Right lobe of liver (tissue), 6 donors: ENCODE measurements at regions not wholly inside any gene's neighbourhood (a gene's known extent, or its start where the extent isn't known, plus 50 kb on each side); places are given as distances from the start of the nearest gene placed in this dataset.
A peak's percentile ranks its signal among the peaks of the same experiment; 100 is the strongest.

ENCODE experiments used
- ATAC-seq, 4 donors: fragments of 200-7000 bp; cut with Tn5 transposase; one replicate each; pipeline ENCODE4 v1.9.1; 2020; ENCODE audit warnings: mild to moderate bottlenecking in 4 of 4, moderate library complexity in 4 of 4
- DNase-seq, 3 donors: peaks; one replicate each; pipeline ENCODE4 v3.0.0-alpha.2; 2020
- H3K27ac ChIP-seq, 3 donors: fragments of 200-600 bp; one replicate each; pipeline ENCODE4 v1.8.0; 2022
- H3K27me3 ChIP-seq, 2 donors: fragments of 200-600 bp; one replicate each; pipeline ENCODE4 v1.8.0; 2022
- H3K36me3 ChIP-seq, 4 donors: fragments of 200-600 bp; sonication (generic) in 1 of 4; one replicate each; pipeline versions ENCODE4 v1.5.1 to v1.8.0; 2017 to 2022; ENCODE audit warnings: control low read depth in 1 of 4
- H3K4me1 ChIP-seq, 4 donors: fragments of 200-600 bp; sonication (generic) in 1 of 4; one replicate each; pipeline versions ENCODE4 v1.5.1 to v1.8.0; 2017 to 2022; ENCODE audit warnings: control low read depth in 1 of 4
- H3K4me3 ChIP-seq, 3 donors: fragments of 200-600 bp; one replicate each; pipeline ENCODE4 v1.8.0; 2022
- H3K9me3 ChIP-seq, 4 donors: fragments of 200-600 bp; sonication (generic) in 1 of 4; one replicate each; pipeline versions ENCODE4 v1.5.1 to v1.8.0; 2017 to 2022; ENCODE audit warnings: control low read depth in 1 of 4
- POLR2A ChIP-seq: fragments of 450-650 bp; IDR thresholded peaks from one replicate; pipeline ENCODE4 v1.6.1; 2017; ENCODE audit warnings: antibody characterized with exemption, mild to moderate bottlenecking
- WGBS: methylation state at CpG from one replicate; pipeline ENCODE4 v1.1.6; 2018; ENCODE audit warnings: low coverage, low lambda C conversion rate; ENCODE audit not compliant: insufficient coverage; ENCODE audit errors: missing lambda C conversion rate; 5-methylcytosine and 5-hydroxymethylcytosine counted together
- intact Hi-C, 2 donors: fragments of 100-400 bp; cut with DNase I; formaldehyde crosslinking; loops; one replicate each; pipeline versions ENCODE4 v1.11.2 to v1.14.1; 2022
- TF ChIP-seq, protein P1 (sequence below), 4 donors: fragments of 200-600 bp in 3 of 4; fragments of 450-650 bp in 1 of 4; IDR thresholded peaks; one replicate each; pipeline versions ENCODE4 v1.5.1 to v1.8.0; 2016 to 2022; ENCODE audit warnings: antibody characterized with exemption in 4 of 4, mild to moderate bottlenecking in 2 of 4
- donor health status: DM: no; HTN: yes; CAD: no.
- donor health status: DM: no; HTN: no; CAD: no.
- donor health status: DM: no; HTN: no; CAD: no.
- donor health status: DM: no; HTN: yes; CAD: no.
- donor health status: DM: no; HTN: yes; CAD: no.

DNA sequence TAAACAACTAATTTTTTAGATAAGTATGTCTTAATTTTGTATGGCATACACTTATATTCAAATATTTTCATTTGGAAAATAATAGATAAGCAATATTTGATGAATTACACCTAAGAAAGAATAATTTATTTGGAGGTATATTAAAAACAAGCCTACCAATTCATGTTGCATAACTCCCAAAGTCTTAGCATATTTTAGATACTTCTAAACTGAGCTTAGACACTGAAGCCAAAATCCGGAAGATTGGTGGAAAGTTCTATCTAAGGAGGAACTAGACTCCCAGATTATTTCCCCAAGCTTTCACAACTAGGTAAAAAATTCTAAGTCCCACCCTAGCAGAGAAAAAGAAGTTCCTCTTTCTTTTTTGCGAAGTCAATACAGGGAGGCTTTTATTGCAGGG, 221.0 kb upstream of the MMADHC start:
- H3K27ac ChIP-seq: no peak overlapping the region
- H3K4me3 ChIP-seq: no peak overlapping the region
- no peak for TF ChIP-seq POLR2A
- TF ChIP-seq, protein P1, sequence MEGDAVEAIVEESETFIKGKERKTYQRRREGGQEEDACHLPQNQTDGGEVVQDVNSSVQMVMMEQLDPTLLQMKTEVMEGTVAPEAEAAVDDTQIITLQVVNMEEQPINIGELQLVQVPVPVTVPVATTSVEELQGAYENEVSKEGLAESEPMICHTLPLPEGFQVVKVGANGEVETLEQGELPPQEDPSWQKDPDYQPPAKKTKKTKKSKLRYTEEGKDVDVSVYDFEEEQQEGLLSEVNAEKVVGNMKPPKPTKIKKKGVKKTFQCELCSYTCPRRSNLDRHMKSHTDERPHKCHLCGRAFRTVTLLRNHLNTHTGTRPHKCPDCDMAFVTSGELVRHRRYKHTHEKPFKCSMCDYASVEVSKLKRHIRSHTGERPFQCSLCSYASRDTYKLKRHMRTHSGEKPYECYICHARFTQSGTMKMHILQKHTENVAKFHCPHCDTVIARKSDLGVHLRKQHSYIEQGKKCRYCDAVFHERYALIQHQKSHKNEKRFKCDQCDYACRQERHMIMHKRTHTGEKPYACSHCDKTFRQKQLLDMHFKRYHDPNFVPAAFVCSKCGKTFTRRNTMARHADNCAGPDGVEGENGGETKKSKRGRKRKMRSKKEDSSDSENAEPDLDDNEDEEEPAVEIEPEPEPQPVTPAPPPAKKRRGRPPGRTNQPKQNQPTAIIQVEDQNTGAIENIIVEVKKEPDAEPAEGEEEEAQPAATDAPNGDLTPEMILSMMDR (IDR thresholded peaks at IDR 0.05): no peak
- no peaks in the 10 kb centered on the region for H3K9me3 ChIP-seq
- no peaks in the 10 kb centered on the region for H3K4me1 ChIP-seq
- DNase-seq: no peak
- WGBS: 62% methylated on average over 2 of the region's 2 CpGs
- ATAC-seq: peak in 1 of 4 donors; percentile 38
- no peaks in the 10 kb centered on the region for H3K27me3 ChIP-seq
- no peaks in the 10 kb centered on the region for H3K36me3 ChIP-seq
- intact Hi-C loops: no loop called here

DNA sequence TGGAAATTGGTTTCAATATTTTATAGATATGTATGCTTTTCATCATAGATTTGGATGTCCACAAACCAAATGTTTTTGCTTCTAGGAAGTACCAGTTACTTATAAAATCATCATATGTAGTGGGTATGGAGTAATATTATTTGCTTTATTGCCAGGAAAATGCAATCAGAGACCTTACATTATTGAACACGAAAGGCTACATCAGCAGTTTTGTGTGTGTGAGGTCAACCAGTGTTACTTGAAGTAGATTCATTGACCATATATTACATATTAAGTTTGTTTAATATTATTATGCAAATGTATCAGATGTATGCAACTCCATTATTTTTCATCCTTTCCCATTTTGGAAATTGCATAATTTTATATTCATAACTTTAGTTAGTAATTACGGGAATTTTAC, 219.1 kb upstream of the MMADHC start:
- no peak overlapping the region for H3K4me3 ChIP-seq
- WGBS: 90% methylated on average over 2 of the region's 2 CpGs
- intact Hi-C loops: no loop called here
- H3K27me3 ChIP-seq: no peaks in the 10 kb centered on the region
- DNase-seq (no peak), ATAC-seq (no peak)
- no peak overlapping the region for H3K27ac ChIP-seq
- no peaks in the 10 kb centered on the region for H3K9me3 ChIP-seq
- no peaks in the 10 kb centered on the region for H3K36me3 ChIP-seq
- TF ChIP-seq, protein P1 (IDR thresholded peaks at IDR 0.05): no peak
- TF ChIP-seq POLR2A: no peak
- no peaks in the 10 kb centered on the region for H3K4me1 ChIP-seq

DNA sequence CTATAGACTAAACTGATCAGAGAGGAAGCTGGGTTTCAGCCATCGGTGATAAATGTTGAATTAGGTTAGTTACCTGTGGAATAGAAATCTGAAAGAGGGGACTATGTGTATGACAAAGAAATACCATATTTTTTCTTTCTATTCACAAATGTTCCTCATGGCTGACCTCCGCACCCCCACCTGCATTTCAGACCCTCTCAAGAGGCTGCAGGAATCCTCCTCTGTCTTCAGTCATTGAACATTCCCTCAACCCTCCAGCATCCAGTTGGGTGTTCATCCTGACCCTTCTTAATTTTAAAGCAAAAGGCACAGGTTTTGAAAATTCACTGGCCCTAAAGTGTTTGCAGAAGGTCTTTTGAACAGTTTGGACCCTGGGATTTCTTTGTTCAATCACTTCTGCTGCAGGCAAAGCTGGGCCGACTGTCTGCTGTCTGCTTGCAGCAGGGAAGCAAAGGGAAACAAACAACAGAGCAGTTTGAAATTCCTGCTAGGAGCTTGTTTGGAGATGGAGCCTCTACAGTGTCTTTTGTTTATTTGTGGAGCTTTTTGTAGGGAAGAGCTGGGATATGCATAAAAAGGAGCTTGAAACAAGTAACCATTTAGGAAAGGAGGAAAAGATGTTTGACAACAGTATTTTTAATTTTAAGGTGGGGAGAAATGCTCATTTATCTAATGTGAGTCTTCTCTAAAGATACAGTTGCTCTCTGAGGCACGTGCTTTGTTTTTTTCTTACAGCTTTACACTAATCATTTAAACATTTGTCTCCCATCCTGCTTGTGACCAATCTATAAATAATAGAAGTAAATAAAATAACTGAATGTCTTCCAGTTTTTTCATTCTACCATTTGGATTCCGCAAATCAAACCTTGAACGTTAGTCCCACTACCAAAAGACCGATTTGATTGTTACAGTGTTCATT, 213.3 kb upstream of the MMADHC start:
- no peaks in the 10 kb centered on the region for H3K4me1 ChIP-seq
- no peak overlapping the region for H3K27ac ChIP-seq
- DNase-seq (no peak), ATAC-seq (no peak)
- H3K9me3 ChIP-seq: no peaks in the 10 kb centered on the region
- TF ChIP-seq, protein P1 (IDR thresholded peaks at IDR 0.05): no peak
- TF ChIP-seq POLR2A: no peak
- H3K36me3 ChIP-seq: no peaks in the 10 kb centered on the region
- H3K4me3 ChIP-seq: no peak overlapping the region
- WGBS: 79% methylated on average over 7 of the region's 7 CpGs
- H3K27me3 ChIP-seq: no peaks in the 10 kb centered on the region
- intact Hi-C loops: no loop called here

DNA sequence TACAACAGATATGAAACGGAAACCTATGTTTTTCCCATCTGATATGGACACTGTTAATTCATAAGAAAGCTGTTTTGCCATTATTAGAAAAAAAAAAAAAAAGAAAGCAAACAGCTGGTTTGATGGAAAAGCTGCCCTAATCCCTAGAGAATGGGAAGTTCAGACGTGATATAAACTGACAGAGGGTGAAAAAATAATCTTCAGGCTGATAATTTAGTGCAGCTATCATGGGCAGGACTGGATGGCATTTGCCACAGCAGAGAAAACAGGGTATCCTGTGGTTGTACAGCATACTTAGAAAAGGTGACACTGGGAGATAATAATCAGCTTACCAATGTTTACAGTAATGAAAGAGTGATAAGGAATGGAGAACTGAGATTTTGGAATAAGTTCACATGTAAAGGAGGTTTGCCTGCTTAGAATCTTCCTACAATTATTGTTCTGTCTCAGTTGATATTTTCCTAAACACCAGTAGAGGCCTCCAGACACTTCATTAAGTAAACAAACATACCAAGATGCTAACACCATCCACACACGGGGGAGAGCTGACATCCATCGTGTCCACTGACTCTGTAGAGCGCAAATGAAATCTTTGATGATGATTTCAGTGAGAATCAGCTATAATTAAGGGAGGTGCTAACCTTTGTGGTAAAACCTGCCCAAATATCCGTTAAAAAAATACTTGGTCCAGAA, 211.6 kb upstream of the MMADHC start:
- no peak overlapping the region for H3K27ac ChIP-seq
- intact Hi-C loops: no loop called here
- TF ChIP-seq, protein P1 (IDR thresholded peaks at IDR 0.05): peak; percentile 30 to 45 (median 41)
- no peak for TF ChIP-seq POLR2A
- H3K9me3 ChIP-seq: no peaks in the 10 kb centered on the region
- peak; percentile 65 to 84 (median 74) for ATAC-seq
- H3K4me1 ChIP-seq: no peaks in the 10 kb centered on the region
- no peaks in the 10 kb centered on the region for H3K36me3 ChIP-seq
- no peak overlapping the region for H3K4me3 ChIP-seq
- no peaks in the 10 kb centered on the region for H3K27me3 ChIP-seq
- 25% methylated on average over 6 of the region's 6 CpGs for WGBS
- no peak for DNase-seq
